ENCODE measurements at regions not wholly inside any gene's neighbourhood (a gene's known extent, or its start where the extent isn't known, plus 50 kb on each side); places are given as distances from the start of the nearest gene placed in this dataset.

GRCh38 chr9:91155181-91155580 is 206.5 kb downstream of the AUH start:
- FAIRE-seq (no peak), DNase-seq (ENCODE audit: low spot score) (no peak)

GRCh38 chr9:91155746-91156376 is 205.9 kb downstream of the AUH start:
- no peak for FAIRE-seq

GRCh38 chr9:91156451-91157234 is 205.1 kb downstream of the AUH start:
- DNase-seq (ENCODE audit: low spot score) (no peak), FAIRE-seq (no peak)

More at GRCh38 chr9:91155746-91156376, 205.9 kb downstream of the AUH start:
- DNase-seq (ENCODE audit: low spot score) = no peak

- FAIRE-seq (no peak), DNase-seq (ENCODE audit: low spot score) (no peak)
Measured at GRCh38 chr9:91157883-91158282, 203.8 kb downstream of the AUH start.

- no peak for FAIRE-seq
Measured at GRCh38 chr9:91158286-91158685, 203.4 kb downstream of the AUH start.

GRCh38 chr9:91158946-91159345 is 202.8 kb downstream of the AUH start:
- FAIRE-seq (no peak), DNase-seq (ENCODE audit: low spot score) (no peak)

More at GRCh38 chr9:91158286-91158685, 203.4 kb downstream of the AUH start:
- DNase-seq (ENCODE audit: low spot score) = no peak

- DNase-seq (ENCODE audit: low spot score) (no peak), FAIRE-seq (no peak)
Measured at GRCh38 chr9:91159664-91160121, 202.0 kb downstream of the AUH start.

- DNase-seq (ENCODE audit: low spot score) (no peak), FAIRE-seq (no peak)
Measured at GRCh38 chr9:91160181-91160580, 201.5 kb downstream of the AUH start.

GRCh38 chr9:91160599-91161464 is 200.9 kb downstream of the AUH start:
- no peak for FAIRE-seq

GRCh38 chr9:91161465-91162300 is 200.0 kb downstream of the AUH start:
- no peak for FAIRE-seq
- no peak for DNase-seq (ENCODE audit: low spot score)

More at GRCh38 chr9:91160599-91161464, 200.9 kb downstream of the AUH start:
- no peak for DNase-seq (ENCODE audit: low spot score)

GRCh38 chr9:91162311-91162710 is 199.4 kb downstream of the AUH start:
- DNase-seq (ENCODE audit: low spot score) (no peak), FAIRE-seq (no peak)

GRCh38 chr9:91162784-91163443 is 198.8 kb downstream of the AUH start:
- peak; percentile 47 for DNase-seq (ENCODE audit: low spot score)
- FAIRE-seq = peak; percentile 32

GRCh38 chr9:91163444-91163772 is 198.3 kb downstream of the AUH start:
- DNase-seq (ENCODE audit: low spot score) (no peak), FAIRE-seq (no peak)

- DNase-seq (ENCODE audit: low spot score) (no peak), FAIRE-seq (no peak)
Measured at GRCh38 chr9:91163773-91164471, 197.8 kb downstream of the AUH start.
